ENCODE measurements at regions not wholly inside any gene's neighbourhood (a gene's known extent, or its start where the extent isn't known, plus 50 kb on each side); places are given as distances from the start of the nearest gene placed in this dataset.

GRCh38 chr16:26992666-26993349, 73.9 kb upstream of the C16orf82 start:
- DNase-seq = no peak

GRCh38 chr16:26993511-26993910, 73.2 kb upstream of the C16orf82 start:
- no peak for DNase-seq

GRCh38 chr16:26993963-26994362, 72.8 kb upstream of the C16orf82 start:
- DNase-seq = no peak

GRCh38 chr16:26995522-26995921, 71.2 kb upstream of the C16orf82 start:
- no peak for DNase-seq

- no peak for DNase-seq
Measured at GRCh38 chr16:27005386-27005785, 61.3 kb upstream of the C16orf82 start.

Data from NCI-H1417 (cell line).